IMR-90 (cell line): ENCODE measurements at regions not wholly inside any gene's neighbourhood (a gene's known extent, or its start where the extent isn't known, plus 50 kb on each side); places are given as distances from the start of the nearest gene placed in this dataset.

Source experiments
- ATAC-seq: fragments of 200-7000 bp; cut with Tn5 transposase; 2 replicates; pipeline ENCODE4 v1.9.1; 2020; ENCODE audit warnings: low read depth, mild to moderate bottlenecking, moderate library complexity
- BruUV-seq: library from RNA; stranded (reverse); fragments of 400-500 nt; replicated peaks from 2 replicates; lab custom pipeline; 2021; lab: Mats Ljungman, UMichigan
- CTCF ChIA-PET: fragments of 300-600 bp; formaldehyde crosslinking; extraction: SDS; loops from one replicate; lab custom pipeline; 2021; ENCODE audit warnings: antibody characterized with exemption; lab: Yijun Ruan, JAX
- POLR2A ChIA-PET: fragments of 300-600 bp; sonication (Branson Sonifier 250); formaldehyde crosslinking; loops from one replicate; lab custom pipeline; 2022; ENCODE audit warnings: antibody characterized with exemption; ENCODE audit not compliant: unreplicated experiment; lab: Charles Lee
- DNase-seq: peaks from one replicate; pipeline ENCODE4 v3.0.0; 2013
- H2AFZ ChIP-seq: replicated peaks from 2 replicates; pipeline ENCODE3; 2013; ENCODE audit warnings: low read length, mild to moderate bottlenecking; ENCODE audit not compliant: poor library complexity
- H2AK5ac ChIP-seq: 2 replicates; pipeline ENCODE4 v1.6.1; 2013; ENCODE audit warnings: low read depth, low read length, inconsistent platforms
- H2AK9ac ChIP-seq: replicated peaks from 2 replicates; pipeline ENCODE3; 2013; ENCODE audit warnings: mild to moderate bottlenecking, low read depth, low read length, moderate library complexity; ENCODE audit not compliant: poor library complexity
- H2BK120ac ChIP-seq: 2 replicates; pipeline ENCODE4 v1.6.1; 2013; ENCODE audit warnings: low read depth, low read length, inconsistent platforms
- H2BK15ac ChIP-seq: 3 replicates; pipeline ENCODE4 v1.6.1; 2013; ENCODE audit warnings: low read depth, low read length, inconsistent platforms
- H2BK20ac ChIP-seq: 2 replicates; pipeline ENCODE4 v1.6.1; 2013; ENCODE audit warnings: low read depth, mild to moderate bottlenecking, inconsistent platforms, low read length, moderate library complexity
- H2BK5ac ChIP-seq: 2 replicates; pipeline ENCODE4 v1.6.1; 2013; ENCODE audit warnings: mild to moderate bottlenecking, low read depth, low read length, inconsistent platforms; ENCODE audit not compliant: poor library complexity, severe bottlenecking
- H3K14ac ChIP-seq: replicated peaks from 2 replicates; pipeline ENCODE4 v1.6.1; 2013; ENCODE audit warnings: low read depth, low read length, inconsistent platforms
- H3K18ac ChIP-seq: 2 replicates; pipeline ENCODE4 v1.6.1; 2013; ENCODE audit warnings: low read depth, low read length, control low read depth
- H3K23ac ChIP-seq: 2 replicates; pipeline ENCODE4 v1.6.1; 2013; ENCODE audit warnings: low read depth, low read length, inconsistent platforms
- H3K27ac ChIP-seq: 2 replicates; pipeline ENCODE4 v1.5.1; 2013; ENCODE audit warnings: mild to moderate bottlenecking, control low read depth, low read length; ENCODE audit not compliant: insufficient read depth
- H3K27me3 ChIP-seq: 2 replicates; pipeline ENCODE4 v1.6.1; 2013; ENCODE audit warnings: low read length; ENCODE audit not compliant: control insufficient read depth, insufficient read depth
- H3K36me3 ChIP-seq: 2 replicates; pipeline ENCODE4 v1.6.1; 2013; ENCODE audit warnings: low read length, mixed read lengths; ENCODE audit not compliant: control insufficient read depth, insufficient read depth
- H3K4ac ChIP-seq: 2 replicates; pipeline ENCODE4 v1.6.1; 2013; ENCODE audit warnings: low read depth, low read length, inconsistent platforms
- H3K4me1 ChIP-seq: 2 replicates; pipeline ENCODE4 v1.6.1; 2013; ENCODE audit warnings: low read length, mixed read lengths; ENCODE audit not compliant: control insufficient read depth, insufficient read depth
- H3K4me2 ChIP-seq: 2 replicates; pipeline ENCODE4 v1.6.1; 2013; ENCODE audit warnings: low read depth, mild to moderate bottlenecking, control low read depth, low read length, moderate library complexity
- H3K4me3 ChIP-seq: 2 replicates; pipeline ENCODE4 v1.5.1; 2013; ENCODE audit warnings: low read depth, mild to moderate bottlenecking, control low read depth, low read length, moderate library complexity; ENCODE audit not compliant: insufficient read depth
- H3K56ac ChIP-seq: 2 replicates; pipeline ENCODE4 v1.6.1; 2013; ENCODE audit warnings: low read length, inconsistent platforms; ENCODE audit not compliant: insufficient read depth; ENCODE audit errors: extremely low read depth
- H3K79me1 ChIP-seq, 2 experiments: 2 replicates each; pipeline ENCODE4 v1.6.1; 2013; ENCODE audit warnings: low read length in 2 of 2, inconsistent platforms in 1 of 2, low read depth in 1 of 2
- H3K9ac ChIP-seq: 2 replicates; pipeline ENCODE4 v1.6.1; 2013; ENCODE audit warnings: low read depth, low read length, control low read depth
- H3K9me1 ChIP-seq: 2 replicates; pipeline ENCODE4 v1.6.1; 2013; ENCODE audit warnings: low read length, inconsistent platforms; ENCODE audit not compliant: insufficient read depth
- H3K9me3 ChIP-seq: 2 replicates; pipeline ENCODE4 v1.6.1; 2013; ENCODE audit warnings: low read length; ENCODE audit not compliant: control insufficient read depth, insufficient read depth
- H4K20me1 ChIP-seq: 2 replicates; pipeline ENCODE4 v1.6.1; 2013; ENCODE audit warnings: low read length, inconsistent platforms; ENCODE audit not compliant: insufficient read depth
- H4K5ac ChIP-seq: 2 replicates; pipeline ENCODE4 v1.6.1; 2013; ENCODE audit warnings: mild to moderate bottlenecking, low read depth, low read length, control low read depth
- H4K8ac ChIP-seq, 2 experiments: 2 replicates each; pipeline ENCODE4 v1.6.1; 2013; ENCODE audit warnings: low read depth in 2 of 2, low read length in 2 of 2, control low read depth in 1 of 2, inconsistent platforms in 1 of 2
- H4K91ac ChIP-seq: 2 replicates; pipeline ENCODE4 v1.6.1; 2013; ENCODE audit warnings: low read depth, low read length, inconsistent platforms; ENCODE audit not compliant: insufficient read depth
- BHLHE40 ChIP-seq: fragments of 150-350 bp; IDR thresholded peaks from 2 replicates; pipeline ENCODE4 v1.6.1; 2016; ENCODE audit warnings: mild to moderate bottlenecking, low read depth, low read length
- CEBPB ChIP-seq: IDR thresholded peaks from 2 replicates; pipeline ENCODE4 v1.6.1; 2012; ENCODE audit warnings: low read depth, low read length, improper control_type of control experiment
- CTCF ChIP-seq: conservative IDR thresholded peaks from 2 replicates; pipeline ENCODE4 v1.5.1; 2012; ENCODE audit warnings: mild to moderate bottlenecking, low read depth, low read length, improper control_type of control experiment
- FOS ChIP-seq: fragments of 150-350 bp; IDR thresholded peaks from 2 replicates; pipeline ENCODE4 v1.6.1; 2016; ENCODE audit warnings: low read depth, low read length
- MXI1 ChIP-seq: IDR thresholded peaks from 2 replicates; pipeline ENCODE4 v1.6.1; 2012; ENCODE audit warnings: low read depth, mild to moderate bottlenecking, low read length, moderate library complexity, borderline replicate concordance
- NFE2L2 ChIP-seq: fragments of 150-350 bp; IDR thresholded peaks from 2 replicates; pipeline ENCODE4 v1.6.1; 2016; ENCODE audit warnings: low read depth, mild to moderate bottlenecking, low read length
- SMC3 ChIP-seq: fragments of 150-350 bp; IDR thresholded peaks from 2 replicates; pipeline ENCODE4 v1.6.1; 2016; ENCODE audit warnings: low read depth, mild to moderate bottlenecking, antibody characterized with exemption, low read length, moderate library complexity
- WGBS, 2 experiments: methylation state at CpG; one replicate each; pipeline versions ENCODE4 v1.1.5 to v1.1.7; 2013; ENCODE audit warnings: missing lambda C conversion rate in 2 of 2; ENCODE audit not compliant: insufficient read length in 1 of 2; ENCODE audit errors: extremely low coverage in 2 of 2; 5-methylcytosine and 5-hydroxymethylcytosine counted together
- dilution Hi-C: fragments of 300-500 bp; cut with HindIII; formaldehyde crosslinking; loops from one replicate; pipeline ENCODE4 v1.14.3; 2018; ENCODE audit warnings: low sequenced_read_pairs; ENCODE audit not compliant: unreplicated experiment
- in situ Hi-C: fragments of 300-500 bp; cut with MboI; formaldehyde crosslinking; loops from 3 replicates; pipeline ENCODE4 v1.14.3; 2019; ENCODE audit warnings: low sequenced_read_pairs, inconsistent platforms, mixed read lengths
- intact Hi-C: fragments of 100-400 bp; cut with micrococcal nuclease; formaldehyde crosslinking; loops from 2 replicates; pipeline ENCODE4 v1.10.0; 2022
- TF ChIP-seq, protein P1 (sequence below): fragments of 150-350 bp; IDR thresholded peaks from 2 replicates; pipeline ENCODE4 v1.6.1; 2016; ENCODE audit warnings: low read depth, mild to moderate bottlenecking, low read length, moderate library complexity, borderline replicate concordance

DNA sequence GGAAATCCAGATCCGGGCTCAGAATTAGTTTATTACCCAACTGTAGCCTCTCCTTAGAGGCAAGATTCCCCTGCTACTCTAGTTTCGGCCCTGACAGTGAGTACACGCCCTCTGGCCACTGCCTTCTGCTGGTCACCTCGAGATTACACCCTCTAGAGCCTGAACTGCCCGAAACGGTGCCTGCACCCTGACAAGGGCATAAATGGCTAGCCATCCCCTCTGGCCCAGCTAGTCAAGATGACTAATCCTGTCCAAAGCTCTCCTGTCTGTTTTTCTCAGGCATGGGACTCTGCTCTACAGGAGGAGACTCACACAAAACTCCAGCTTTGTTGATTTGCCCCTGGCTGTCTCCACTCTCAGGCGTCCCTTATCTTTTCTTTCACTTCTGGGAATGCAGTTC lies 150.5 kb upstream of the UBE2E2 start (continued):
- no peak for TF ChIP-seq CTCF

GRCh38 chr3:23055733-23056376 lies 147.3 kb upstream of the UBE2E2 start:
- no peak overlapping the region for H3K4me2 ChIP-seq
- no peak overlapping the region for H3K27ac ChIP-seq
- dilution Hi-C loops (no loop called here), intact Hi-C loops (no loop called here), in situ Hi-C loops (no loop called here)
- TF ChIP-seq MXI1 (no peak), CEBPB (no peak), CTCF (no peak), BHLHE40 (no peak), NFE2L2 (no peak), SMC3 (no peak), FOS (no peak)
- TF ChIP-seq, protein P1, sequence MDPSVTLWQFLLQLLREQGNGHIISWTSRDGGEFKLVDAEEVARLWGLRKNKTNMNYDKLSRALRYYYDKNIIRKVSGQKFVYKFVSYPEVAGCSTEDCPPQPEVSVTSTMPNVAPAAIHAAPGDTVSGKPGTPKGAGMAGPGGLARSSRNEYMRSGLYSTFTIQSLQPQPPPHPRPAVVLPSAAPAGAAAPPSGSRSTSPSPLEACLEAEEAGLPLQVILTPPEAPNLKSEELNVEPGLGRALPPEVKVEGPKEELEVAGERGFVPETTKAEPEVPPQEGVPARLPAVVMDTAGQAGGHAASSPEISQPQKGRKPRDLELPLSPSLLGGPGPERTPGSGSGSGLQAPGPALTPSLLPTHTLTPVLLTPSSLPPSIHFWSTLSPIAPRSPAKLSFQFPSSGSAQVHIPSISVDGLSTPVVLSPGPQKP: no peak
- peak; percentile 37; the same call in 1 of the 2 replicates for ATAC-seq
- POLR2A ChIA-PET: interaction anchor here (0.7 kb wide), 1 partner anchor 728 kb away, joined by 7 read pairs; no protein-coding TSS in a partner anchor
- H3K14ac ChIP-seq: no peak overlapping the region
- peak; percentile 76 for DNase-seq
- WGBS, 2 experiments: no CpG with 5 or more reads among the region's 2 CpGs
- no peaks in the 10 kb centered on the region for H3K79me1 ChIP-seq
- H4K91ac ChIP-seq: no peak overlapping the region
- no peak overlapping the region for H3K56ac ChIP-seq
- H3K27me3 ChIP-seq: no peaks in the 10 kb centered on the region; the same call in 1 of the 2 replicates
- no peak overlapping the region for H4K5ac ChIP-seq
- CTCF ChIA-PET: no interaction called here
- H4K20me1 ChIP-seq: no peaks in the 10 kb centered on the region
- H3K9ac ChIP-seq: no peak overlapping the region
- no peak overlapping the region for H3K4ac ChIP-seq
- H3K9me3 ChIP-seq: no peaks in the 10 kb centered on the region
- H3K36me3 ChIP-seq: no peaks in the 10 kb centered on the region
- no peak overlapping the region for H2BK5ac ChIP-seq
- no peak overlapping the region for H2AK9ac ChIP-seq
- no peaks in the 10 kb centered on the region for H3K4me1 ChIP-seq
- no peak overlapping the region for H2BK20ac ChIP-seq
- H3K9me1 ChIP-seq: no peaks in the 10 kb centered on the region; the same call in 1 of the 2 replicates
- no peak overlapping the region for H4K8ac ChIP-seq
- no peak overlapping the region for H2BK15ac ChIP-seq
- H3K4me3 ChIP-seq: no peak overlapping the region
- no peak overlapping the region for H3K18ac ChIP-seq
- no TSS peak for BruUV-seq
- H2BK120ac ChIP-seq: no peak overlapping the region
- no peak overlapping the region for H2AFZ ChIP-seq
- H3K23ac ChIP-seq: no peak overlapping the region
- H2AK5ac ChIP-seq: no peak overlapping the region
